Stimulated activated CD8-positive, alpha-beta memory T cell treated with anti-CD3 and anti-CD28 coated beads, Interleukin-4, amount 100 ng/mL, for 1 hour (primary cell): ENCODE measurements at regions not wholly inside any gene's neighbourhood (a gene's known extent, or its start where the extent isn't known, plus 50 kb on each side); places are given as distances from the start of the nearest gene placed in this dataset.

Source experiments
- DNase-seq, 2 donors: peaks; one replicate each; pipeline ENCODE4 v3.0.0-alpha.2; 2020; ENCODE audit warnings: low read depth in 2 of 2, low spot score in 1 of 2

- no peak for DNase-seq
Observed at GRCh38 chr13:44318161-44318560, 55.5 kb upstream of the SERP2 start.

- DNase-seq, result no peak
Observed at GRCh38 chr13:44320611-44321010, 53.0 kb upstream of the SERP2 start.

- DNase-seq, result no peak
Observed at GRCh38 chr13:44321961-44322360, 51.7 kb upstream of the SERP2 start.

- DNase-seq, result no peak
Observed at GRCh38 chr13:44322928-44323327, 50.7 kb upstream of the SERP2 start.

- DNase-seq, result no peak
Observed at GRCh38 chr13:44323754-44324153, 49.9 kb upstream of the SERP2 start.
